ENCODE measurements at regions not wholly inside any gene's neighbourhood (a gene's known extent, or its start where the extent isn't known, plus 50 kb on each side); places are given as distances from the start of the nearest gene placed in this dataset.
"Not testable (repeated sequence)": the region's sequence is repeated elsewhere in the genome, so short reads cannot be mapped to it uniquely, and the experiment has no call there.

DNA sequence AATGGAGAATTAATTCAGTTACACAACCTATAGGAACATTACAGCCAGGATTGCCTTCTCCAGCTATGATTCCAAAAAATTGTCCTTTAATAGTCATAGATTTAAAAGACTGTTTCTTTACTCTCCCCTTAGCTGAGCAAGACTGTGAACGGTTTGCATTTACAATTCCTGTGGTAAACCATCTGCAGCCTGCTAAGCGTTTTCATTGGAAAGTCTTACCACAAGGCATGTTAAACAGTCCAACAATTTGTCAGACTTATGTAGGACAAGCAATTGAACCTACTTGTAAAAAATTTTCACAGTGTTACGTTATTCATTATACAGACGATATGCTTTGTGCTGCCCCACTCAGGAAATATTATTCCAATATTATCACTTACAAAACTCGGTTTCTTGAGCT lies 140.6 kb upstream of the ZNF91 start:
- H3K36me3 ChIP-seq (ENCODE audit: insufficient read depth, low read length); H3K27ac ChIP-seq (ENCODE audit: low read depth, low read length); H3K27me3 ChIP-seq (ENCODE audit: insufficient read depth, low read length); H3K4me1 ChIP-seq (ENCODE audit: insufficient read depth, low read length); H3K9ac ChIP-seq (ENCODE audit: low read depth, low read length); H3K4me3 ChIP-seq (ENCODE audit: low read length): not testable (repeated sequence)
- H3K9me3 ChIP-seq (ENCODE audit: insufficient read depth, low read depth, low read length): peaks cover 59% of the 10 kb centered on the region
- WGBS: 66% methylated on average over 5 of the region's 5 CpGs

DNA sequence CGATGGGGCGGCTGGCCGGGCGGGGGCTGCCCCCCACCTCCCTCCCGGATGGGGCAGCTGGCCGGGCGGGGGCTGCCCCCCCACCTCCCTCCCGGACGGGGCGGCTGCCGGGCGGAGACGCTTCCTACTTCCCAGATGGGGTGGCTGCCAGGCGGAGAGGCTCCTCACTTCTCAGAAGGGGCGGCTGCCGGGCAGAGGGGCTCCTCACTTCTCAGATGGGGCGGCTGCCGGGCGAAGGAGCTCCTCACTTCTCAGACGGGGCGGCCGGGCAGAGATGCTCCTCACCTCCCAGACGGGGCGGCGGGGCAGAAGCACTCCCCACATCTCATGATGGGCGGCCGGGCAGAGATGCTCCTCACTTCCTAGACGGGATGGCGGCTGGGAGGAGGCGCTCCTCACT lies 138.2 kb upstream of the ZNF91 start:
- 89% methylated on average over 30 of the region's 30 CpGs for WGBS
- H3K36me3 ChIP-seq (ENCODE audit: insufficient read depth, low read length); H3K4me3 ChIP-seq (ENCODE audit: low read length); H3K27ac ChIP-seq (ENCODE audit: low read depth, low read length); H3K27me3 ChIP-seq (ENCODE audit: insufficient read depth, low read length); H3K4me1 ChIP-seq (ENCODE audit: insufficient read depth, low read length); H3K9ac ChIP-seq (ENCODE audit: low read depth, low read length): not testable (repeated sequence)
- H3K9me3 ChIP-seq (ENCODE audit: insufficient read depth, low read depth, low read length): peaks cover 61% of the 10 kb centered on the region

DNA sequence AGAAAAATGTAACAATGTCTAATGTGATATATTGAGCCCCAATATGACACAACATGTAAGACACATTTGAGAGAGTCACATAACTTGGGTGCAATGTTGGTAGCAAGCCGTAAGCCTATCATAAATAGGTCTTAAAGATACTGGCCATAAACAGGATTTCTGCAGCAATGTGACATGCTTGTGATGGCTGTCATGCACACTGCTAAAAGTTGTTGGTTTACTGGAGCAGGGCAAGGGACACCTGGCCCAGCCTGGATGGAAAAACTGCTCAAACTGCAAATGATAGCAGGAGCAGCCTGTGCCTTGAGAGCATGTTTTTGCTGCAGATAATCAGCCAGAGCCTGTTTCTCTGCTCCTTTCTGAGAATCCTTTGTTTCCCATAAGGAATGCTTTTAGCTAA lies 136.7 kb upstream of the ZNF91 start:
- Histone ChIP-seq H3K4me1 (ENCODE audit: insufficient read depth, low read length) (no peaks in the 10 kb centered on the region), H3K27ac (ENCODE audit: low read depth, low read length) (no peak overlapping the region), H3K36me3 (ENCODE audit: insufficient read depth, low read length) (no peaks in the 10 kb centered on the region), H3K27me3 (ENCODE audit: insufficient read depth, low read length) (no peaks in the 10 kb centered on the region), H3K4me3 (ENCODE audit: low read length) (no peak overlapping the region), H3K9ac (ENCODE audit: low read depth, low read length) (no peak overlapping the region), H3K9me3 (ENCODE audit: insufficient read depth, low read depth, low read length) (peaks cover 67% of the 10 kb centered on the region)
- WGBS: 94% methylated on average over 1 of the region's 1 CpG

DNA sequence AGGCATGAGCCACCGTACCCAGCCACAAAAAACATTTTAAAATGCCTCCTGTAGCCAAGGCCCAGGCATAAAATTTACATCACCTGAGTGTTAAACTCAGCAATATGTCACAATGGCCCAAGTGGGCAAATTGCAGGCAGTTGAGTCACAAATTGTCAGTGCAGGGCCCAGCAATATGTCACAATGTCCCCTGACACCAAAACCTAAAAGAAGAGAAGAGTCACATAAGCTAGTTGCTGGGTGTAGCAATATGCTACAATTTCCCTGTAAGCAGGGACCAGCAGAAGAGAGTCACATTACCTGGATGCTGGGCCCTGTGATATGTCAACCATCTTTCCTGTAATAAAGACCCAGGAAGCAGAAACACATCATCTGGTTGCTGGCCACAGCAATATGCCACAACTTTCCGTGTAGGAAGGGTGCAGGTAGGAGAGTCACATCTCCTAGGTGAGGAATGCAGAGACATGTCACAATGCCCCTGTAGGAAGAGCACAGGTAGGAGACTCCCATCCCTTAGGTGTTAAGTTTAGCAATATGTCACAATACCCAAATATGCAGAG lies 136.0 kb upstream of the ZNF91 start:
- Histone ChIP-seq H3K27ac (ENCODE audit: low read depth, low read length) (no peak overlapping the region), H3K9ac (ENCODE audit: low read depth, low read length) (no peak overlapping the region), H3K4me1 (ENCODE audit: insufficient read depth, low read length) (no peaks in the 10 kb centered on the region), H3K36me3 (ENCODE audit: insufficient read depth, low read length) (no peaks in the 10 kb centered on the region), H3K4me3 (ENCODE audit: low read length) (no peak overlapping the region), H3K27me3 (ENCODE audit: insufficient read depth, low read length) (no peaks in the 10 kb centered on the region), H3K9me3 (ENCODE audit: insufficient read depth, low read depth, low read length) (peaks cover 68% of the 10 kb centered on the region)
- WGBS: 66% methylated on average over 2 of the region's 2 CpGs

DNA sequence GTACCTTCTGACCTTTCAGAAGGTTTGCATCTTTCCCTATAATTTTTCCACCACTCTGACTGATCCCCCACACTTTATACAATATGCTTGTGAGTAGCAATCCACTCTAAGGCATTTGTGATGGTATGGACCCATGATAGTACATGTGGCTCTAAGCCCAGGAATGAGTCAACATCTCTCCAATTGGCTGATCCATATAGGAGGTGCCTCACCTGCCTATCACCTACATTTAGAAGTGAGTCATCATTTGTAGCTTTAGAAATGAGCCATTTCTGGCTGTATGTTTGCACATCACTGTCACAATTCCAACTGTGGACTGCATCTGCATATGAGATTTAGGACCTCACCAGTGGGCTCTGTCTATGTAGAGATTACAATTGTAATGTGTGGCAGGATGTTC lies 133.1 kb upstream of the ZNF91 start:
- Histone ChIP-seq H3K27me3 (ENCODE audit: insufficient read depth, low read length) (no peaks in the 10 kb centered on the region), H3K4me1 (ENCODE audit: insufficient read depth, low read length) (no peaks in the 10 kb centered on the region), H3K36me3 (ENCODE audit: insufficient read depth, low read length) (no peaks in the 10 kb centered on the region), H3K9ac (ENCODE audit: low read depth, low read length) (no peak overlapping the region), H3K4me3 (ENCODE audit: low read length) (no peak overlapping the region), H3K9me3 (ENCODE audit: insufficient read depth, low read depth, low read length) (peaks cover 70% of the 10 kb centered on the region), H3K27ac (ENCODE audit: low read depth, low read length) (no peak overlapping the region)

DNA sequence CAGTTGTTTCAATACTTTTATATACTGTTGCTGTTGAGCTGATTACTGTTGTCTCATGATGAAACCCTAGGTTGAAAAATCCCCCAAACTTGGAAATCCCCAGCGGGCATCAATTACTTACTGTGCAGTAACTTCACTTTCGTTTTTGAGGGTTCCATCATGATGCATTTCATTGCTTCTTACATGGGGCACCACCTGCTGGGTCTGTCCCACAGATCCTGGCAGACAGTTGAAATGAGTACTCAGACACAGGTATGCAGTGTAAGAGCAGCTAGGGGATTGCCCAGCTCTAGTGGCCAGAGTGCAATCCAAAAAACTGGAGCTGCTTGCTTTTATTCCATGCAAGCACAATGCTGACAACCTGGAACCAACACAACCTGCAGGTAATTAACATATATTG lies 132.5 kb upstream of the ZNF91 start:
- Histone ChIP-seq H3K9me3 (ENCODE audit: insufficient read depth, low read depth, low read length) (peaks cover 72% of the 10 kb centered on the region), H3K4me1 (ENCODE audit: insufficient read depth, low read length) (no peaks in the 10 kb centered on the region), H3K27me3 (ENCODE audit: insufficient read depth, low read length) (no peaks in the 10 kb centered on the region), H3K4me3 (ENCODE audit: low read length) (no peak overlapping the region), H3K9ac (ENCODE audit: low read depth, low read length) (no peak overlapping the region), H3K27ac (ENCODE audit: low read depth, low read length) (no peak overlapping the region), H3K36me3 (ENCODE audit: insufficient read depth, low read length) (no peaks in the 10 kb centered on the region)
- 47% methylated on average over 2 of the region's 2 CpGs for WGBS

DNA sequence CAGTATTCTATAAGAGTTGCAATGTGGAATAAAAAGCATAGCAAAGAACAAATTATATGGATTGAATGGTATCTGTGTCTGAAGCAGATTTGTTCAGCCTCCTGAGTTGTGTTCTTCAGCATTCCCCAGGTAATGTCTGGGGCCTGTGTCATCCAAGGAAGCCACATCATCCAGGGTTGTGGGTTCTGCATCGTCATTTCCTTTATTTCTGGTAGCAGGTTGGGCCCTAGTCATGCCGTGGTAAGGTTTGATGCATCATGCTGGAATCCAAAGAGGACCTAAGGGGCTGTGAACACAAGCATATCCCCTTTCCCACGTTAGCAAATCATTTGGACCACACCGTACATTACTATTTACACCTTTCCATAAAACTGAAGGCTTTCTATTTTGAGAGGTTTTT lies 131.0 kb upstream of the ZNF91 start:
- Histone ChIP-seq H3K36me3 (ENCODE audit: insufficient read depth, low read length) (no peaks in the 10 kb centered on the region), H3K9ac (ENCODE audit: low read depth, low read length) (no peak overlapping the region), H3K4me3 (ENCODE audit: low read length) (no peak overlapping the region), H3K27me3 (ENCODE audit: insufficient read depth, low read length) (no peaks in the 10 kb centered on the region), H3K9me3 (ENCODE audit: insufficient read depth, low read depth, low read length) (peaks cover 72% of the 10 kb centered on the region), H3K27ac (ENCODE audit: low read depth, low read length) (no peak overlapping the region), H3K4me1 (ENCODE audit: insufficient read depth, low read length) (no peaks in the 10 kb centered on the region)
- 56% methylated on average over 4 of the region's 4 CpGs for WGBS

DNA sequence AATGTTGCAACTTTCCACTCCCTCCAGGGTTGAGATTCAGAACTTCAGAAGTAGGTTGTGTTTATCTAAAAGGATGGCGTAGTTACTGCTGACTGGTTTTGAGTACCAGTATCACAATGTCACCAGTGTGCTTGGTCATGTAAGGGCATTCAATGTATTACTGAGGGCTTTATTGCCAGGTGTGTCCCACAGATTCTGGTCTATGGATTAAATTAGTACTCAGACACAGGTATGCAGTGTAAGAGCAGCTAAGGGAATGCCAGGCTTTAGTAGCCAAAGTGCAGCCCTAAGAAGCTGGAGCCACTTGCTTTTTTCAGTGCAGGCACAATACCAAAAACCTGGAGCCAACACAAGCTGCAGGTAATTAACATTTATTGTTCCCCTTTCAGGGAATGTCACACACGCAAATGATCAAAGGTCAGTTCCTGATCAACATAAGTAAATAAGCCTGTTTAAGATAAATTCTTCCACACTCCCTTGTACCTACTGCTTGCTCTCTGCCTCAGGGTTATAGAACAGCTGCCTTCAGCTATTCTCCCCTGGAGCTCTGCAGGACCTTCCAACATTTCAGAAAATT lies 130.1 kb upstream of the ZNF91 start:
- Histone ChIP-seq H3K9ac (ENCODE audit: low read depth, low read length) (no peak overlapping the region), H3K36me3 (ENCODE audit: insufficient read depth, low read length) (no peaks in the 10 kb centered on the region), H3K4me1 (ENCODE audit: insufficient read depth, low read length) (no peaks in the 10 kb centered on the region), H3K27me3 (ENCODE audit: insufficient read depth, low read length) (no peaks in the 10 kb centered on the region), H3K27ac (ENCODE audit: low read depth, low read length) (no peak overlapping the region), H3K4me3 (ENCODE audit: low read length) (no peak overlapping the region), H3K9me3 (ENCODE audit: insufficient read depth, low read depth, low read length) (peaks cover 76% of the 10 kb centered on the region)
- 82% methylated on average over 2 of the region's 2 CpGs for WGBS

DNA sequence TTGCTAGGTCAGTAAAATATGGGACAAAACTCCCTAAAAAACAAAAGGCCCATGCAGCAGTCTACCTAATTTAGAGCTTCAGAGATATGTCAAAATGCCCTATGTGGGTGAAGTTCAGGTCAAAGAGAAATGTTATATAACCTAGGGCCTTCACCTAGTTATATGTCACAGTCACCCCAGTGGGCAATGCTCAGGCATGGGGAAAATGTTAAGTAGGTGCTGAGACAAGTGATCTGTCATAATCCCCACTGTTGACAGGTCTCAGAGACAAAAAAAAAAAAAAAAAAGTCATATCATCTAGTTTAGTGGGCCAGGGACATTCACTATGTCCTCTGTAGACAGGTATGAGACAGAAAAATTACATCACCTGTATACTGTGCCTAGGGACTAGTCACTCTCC lies 128.6 kb upstream of the ZNF91 start:
- Histone ChIP-seq H3K4me3 (ENCODE audit: low read length) (no peak overlapping the region), H3K9me3 (ENCODE audit: insufficient read depth, low read depth, low read length) (peaks cover 78% of the 10 kb centered on the region), H3K36me3 (ENCODE audit: insufficient read depth, low read length) (no peaks in the 10 kb centered on the region), H3K27me3 (ENCODE audit: insufficient read depth, low read length) (no peaks in the 10 kb centered on the region), H3K4me1 (ENCODE audit: insufficient read depth, low read length) (no peaks in the 10 kb centered on the region), H3K27ac (ENCODE audit: low read depth, low read length) (no peak overlapping the region), H3K9ac (ENCODE audit: low read depth, low read length) (no peak overlapping the region)

DNA sequence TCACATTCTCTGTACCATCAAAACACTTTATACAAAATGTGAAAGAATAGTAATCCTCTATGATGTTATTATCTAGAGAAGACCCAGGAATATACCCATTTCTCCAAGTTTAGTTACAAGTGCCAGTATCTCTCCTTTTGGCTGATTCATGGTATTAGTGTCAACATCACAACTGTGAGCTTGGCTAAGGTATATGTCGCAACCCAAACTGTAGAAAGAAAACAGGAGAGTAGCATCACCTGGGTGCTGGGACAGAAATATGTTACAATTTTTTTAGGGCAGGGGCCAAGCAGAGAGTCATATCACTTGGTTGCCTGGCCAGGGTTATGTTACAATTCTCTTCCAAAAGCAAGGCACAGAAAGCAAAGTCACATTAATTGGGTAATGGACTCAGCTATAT lies 127.2 kb upstream of the ZNF91 start:
- Histone ChIP-seq H3K27me3 (ENCODE audit: insufficient read depth, low read length) (no peaks in the 10 kb centered on the region), H3K27ac (ENCODE audit: low read depth, low read length) (no peak overlapping the region)

DNA sequence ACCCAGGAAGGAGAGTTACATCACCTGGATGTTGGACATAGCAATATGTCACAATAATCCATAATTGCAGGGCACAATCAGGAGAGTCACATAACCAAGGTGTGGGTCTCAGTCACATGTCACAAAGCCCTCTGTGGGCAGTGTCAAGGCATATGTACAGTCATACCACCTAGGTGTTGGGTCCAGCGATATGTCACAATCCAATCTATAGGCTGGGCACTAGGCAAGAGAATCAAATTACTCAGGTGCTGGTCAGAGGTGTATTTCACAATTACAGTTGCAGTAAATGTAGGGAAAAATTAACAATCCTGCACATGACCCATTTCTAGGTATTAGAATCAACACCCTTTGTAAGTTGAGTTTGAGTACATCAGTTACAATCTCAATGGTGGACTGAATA lies 126.2 kb upstream of the ZNF91 start:
- Histone ChIP-seq H3K36me3 (ENCODE audit: insufficient read depth, low read length) (no peaks in the 10 kb centered on the region), H3K4me3 (ENCODE audit: low read length) (no peak overlapping the region), H3K27ac (ENCODE audit: low read depth, low read length) (no peak overlapping the region), H3K9ac (ENCODE audit: low read depth, low read length) (no peak overlapping the region), H3K9me3 (ENCODE audit: insufficient read depth, low read depth, low read length) (peaks cover 78% of the 10 kb centered on the region), H3K27me3 (ENCODE audit: insufficient read depth, low read length) (no peaks in the 10 kb centered on the region), H3K4me1 (ENCODE audit: insufficient read depth, low read length) (no peaks in the 10 kb centered on the region)
- 71% methylated on average over 1 of the region's 1 CpG for WGBS

More for the DNA sequence above, 127.2 kb upstream of the ZNF91 start:
- peaks cover 75% of the 10 kb centered on the region for H3K9me3 ChIP-seq (ENCODE audit: insufficient read depth, low read depth, low read length)
- no peaks in the 10 kb centered on the region for H3K4me1 ChIP-seq (ENCODE audit: insufficient read depth, low read length)
- H3K4me3 ChIP-seq (ENCODE audit: low read length): no peak overlapping the region
- WGBS: 94% methylated on average over 1 of the region's 1 CpG
- no peak overlapping the region for H3K9ac ChIP-seq (ENCODE audit: low read depth, low read length)
- no peaks in the 10 kb centered on the region for H3K36me3 ChIP-seq (ENCODE audit: insufficient read depth, low read length)

DNA sequence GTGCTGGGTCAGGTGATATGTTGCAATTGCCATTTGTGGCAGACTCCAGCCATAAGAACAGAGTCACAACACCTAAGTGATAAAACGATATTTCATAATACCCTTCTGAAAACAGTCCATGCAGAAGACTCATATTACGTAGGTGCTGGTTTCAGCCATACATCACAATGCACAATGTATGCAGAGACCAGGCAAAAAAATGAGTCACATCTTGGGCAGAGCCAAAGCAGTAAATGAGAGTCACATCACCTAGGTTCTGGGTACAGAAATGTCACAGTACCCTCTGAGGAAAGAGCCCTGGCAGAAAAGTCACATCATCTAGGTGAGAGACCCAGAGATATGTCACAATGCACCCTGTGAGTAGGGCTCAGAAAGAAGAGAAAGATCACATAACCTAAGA lies 125.2 kb upstream of the ZNF91 start:
- H3K4me3 ChIP-seq (ENCODE audit: low read length): no peak overlapping the region
- no peaks in the 10 kb centered on the region for H3K36me3 ChIP-seq (ENCODE audit: insufficient read depth, low read length)
- H3K9me3 ChIP-seq (ENCODE audit: insufficient read depth, low read depth, low read length): peaks cover 83% of the 10 kb centered on the region
- no peak overlapping the region for H3K27ac ChIP-seq (ENCODE audit: low read depth, low read length)
- H3K4me1 ChIP-seq (ENCODE audit: insufficient read depth, low read length): no peaks in the 10 kb centered on the region
- H3K27me3 ChIP-seq (ENCODE audit: insufficient read depth, low read length): no peaks in the 10 kb centered on the region
- H3K9ac ChIP-seq (ENCODE audit: low read depth, low read length): no peak overlapping the region
- WGBS: 85% methylated on average over 2 of the region's 2 CpGs
